Stimulated activated CD8-positive, alpha-beta memory T cell treated with anti-CD3 and anti-CD28 coated beads, Interleukin-12 subunit alpha, Interleukin-12 subunit beta, amount 100 ng/mL, for 1 hour (primary cell): ENCODE measurements at regions not wholly inside any gene's neighbourhood (a gene's known extent, or its start where the extent isn't known, plus 50 kb on each side); places are given as distances from the start of the nearest gene placed in this dataset.
"Not testable (repeated sequence)": the region's sequence is repeated elsewhere in the genome, so short reads cannot be mapped to it uniquely, and the experiment has no call there.

Source experiments
- DNase-seq: peaks from one replicate; pipeline ENCODE4 v3.0.0-alpha.2; 2020; ENCODE audit warnings: low read depth

DNA sequence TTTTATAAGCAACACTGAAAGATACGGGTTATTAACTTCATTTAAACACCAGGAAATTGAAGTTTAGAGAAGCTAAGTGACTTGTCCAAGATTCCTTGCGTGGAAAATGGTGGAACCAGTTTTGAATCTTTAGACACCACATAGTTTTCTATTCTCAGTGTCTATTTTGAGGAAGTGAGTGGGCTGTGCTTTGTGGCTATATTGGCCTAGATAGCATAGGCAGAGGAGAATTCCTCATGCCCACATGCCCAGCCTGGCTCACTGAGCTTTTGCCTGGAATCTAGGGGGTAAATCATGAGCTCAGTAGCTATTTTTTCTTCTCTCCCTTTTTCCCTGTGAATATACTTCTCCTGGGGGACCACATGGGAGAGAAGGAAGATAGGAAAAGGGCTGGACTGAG lies 431.3 kb downstream of the HS3ST3B1 start:
- DNase-seq = no peak

DNA sequence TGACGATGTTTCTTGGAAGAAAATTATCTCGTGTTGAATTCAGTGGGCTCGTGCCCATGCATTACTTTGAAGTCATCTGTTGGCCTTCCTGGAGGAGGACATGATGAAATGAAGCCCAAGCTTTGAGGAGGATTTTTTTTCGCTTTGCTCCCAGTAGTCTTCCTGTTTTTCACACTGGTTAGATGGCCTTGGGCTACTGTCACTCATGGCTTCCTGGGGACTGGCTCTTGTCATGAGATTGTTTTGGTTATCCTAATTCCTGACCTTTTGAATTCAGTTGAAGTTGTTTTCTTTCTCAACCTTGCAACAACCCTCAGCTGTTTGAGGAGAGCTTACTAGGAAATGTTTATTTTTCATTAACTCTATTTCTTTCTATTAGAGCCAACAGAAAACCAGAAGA lies 430.7 kb downstream of the HS3ST3B1 start:
- no peak for DNase-seq

DNA sequence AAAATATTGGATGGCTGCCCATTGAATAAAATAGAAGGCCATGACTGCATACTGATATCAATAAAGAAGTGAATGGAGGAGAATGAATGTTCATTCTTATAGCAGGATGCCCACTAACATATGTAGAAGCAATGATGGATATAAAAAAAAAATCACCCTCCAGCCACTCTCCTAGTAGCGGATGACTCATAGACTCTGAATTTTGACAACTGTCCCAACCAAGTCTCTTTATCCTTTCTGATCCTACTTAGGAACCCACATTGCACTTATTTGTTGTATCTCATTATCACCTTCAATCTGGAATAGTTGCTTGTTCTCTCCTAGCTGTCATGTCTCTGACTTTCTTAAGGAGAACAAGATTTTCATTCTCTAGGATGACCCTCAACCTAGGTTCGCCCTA lies 429.9 kb downstream of the HS3ST3B1 start:
- DNase-seq = no peak

DNA sequence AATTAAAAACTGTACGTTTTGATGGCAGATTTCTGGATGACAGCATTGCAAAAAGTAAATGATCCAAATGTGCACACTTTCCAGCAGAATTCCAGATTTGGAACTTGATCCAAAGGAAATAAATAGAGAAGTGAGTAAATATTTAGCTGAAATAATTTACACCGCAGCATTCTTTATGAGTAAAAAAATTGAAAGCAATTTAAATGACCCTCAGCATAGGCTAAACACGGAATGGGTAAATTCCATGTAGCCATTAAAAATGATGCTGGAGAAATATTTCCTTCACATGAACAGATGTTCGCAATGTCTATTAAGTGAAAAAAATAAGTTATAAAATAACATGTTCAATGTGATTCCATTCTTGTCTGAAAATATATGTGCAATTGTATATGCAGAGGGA lies 424.8 kb downstream of the HS3ST3B1 start:
- DNase-seq = no peak

DNA sequence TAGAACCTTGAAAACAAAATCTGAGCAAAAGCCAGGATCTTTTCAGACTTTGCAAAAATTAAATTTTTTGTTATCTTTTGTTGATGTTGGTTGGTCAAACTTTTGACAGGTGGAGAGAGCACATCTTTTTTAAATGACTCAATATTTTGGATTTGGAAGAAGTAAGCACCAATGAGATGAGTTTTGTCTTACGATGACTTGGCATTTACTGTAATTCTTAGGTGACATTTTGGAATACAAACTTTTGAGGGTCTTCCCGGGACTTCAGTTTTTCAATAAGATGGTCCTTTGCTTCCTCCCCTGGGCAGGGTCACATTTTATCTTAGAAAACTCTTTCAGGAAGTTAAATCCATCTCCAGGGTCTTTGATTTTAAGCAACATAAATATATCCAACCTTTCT lies 423.9 kb downstream of the HS3ST3B1 start:
- DNase-seq = no peak

DNA sequence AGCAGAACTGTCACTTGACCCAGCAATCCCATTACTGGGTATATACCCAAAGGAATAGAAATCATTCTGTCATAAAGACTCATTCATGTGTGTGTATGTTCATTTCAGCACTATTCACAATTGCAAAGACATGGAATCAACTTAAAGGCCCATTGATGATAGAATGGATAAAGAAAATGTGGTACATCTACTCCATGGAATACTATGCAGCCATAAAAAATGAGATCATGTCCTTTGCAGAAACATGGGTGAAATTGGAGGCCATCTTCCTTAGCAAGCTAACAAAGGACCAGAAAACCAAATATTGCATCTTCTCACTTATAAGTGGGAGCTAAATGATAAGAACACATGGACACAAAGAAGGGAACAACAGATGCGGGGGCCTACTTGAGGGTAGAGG lies 422.5 kb downstream of the HS3ST3B1 start:
- not testable (repeated sequence) for DNase-seq

DNA sequence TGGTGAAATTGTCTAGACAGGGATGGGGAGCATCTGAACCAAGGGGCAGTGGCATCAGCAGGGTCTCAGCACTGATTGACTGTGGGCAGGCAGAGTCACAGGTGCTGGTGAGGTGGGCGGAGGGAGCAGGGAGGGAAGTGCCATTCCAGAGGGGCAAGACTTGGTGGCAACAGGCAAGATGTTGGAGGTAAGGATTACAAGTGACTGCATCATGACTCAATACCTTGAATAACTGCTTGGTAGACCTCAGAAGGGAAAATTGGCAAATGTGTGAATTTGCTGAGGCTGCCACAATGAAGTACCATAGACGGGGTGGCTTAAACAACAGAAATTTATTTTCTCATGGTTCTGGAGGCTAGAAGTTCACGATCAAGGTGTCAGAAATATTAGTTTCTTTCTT lies 419.1 kb downstream of the HS3ST3B1 start:
- DNase-seq = no peak

DNA sequence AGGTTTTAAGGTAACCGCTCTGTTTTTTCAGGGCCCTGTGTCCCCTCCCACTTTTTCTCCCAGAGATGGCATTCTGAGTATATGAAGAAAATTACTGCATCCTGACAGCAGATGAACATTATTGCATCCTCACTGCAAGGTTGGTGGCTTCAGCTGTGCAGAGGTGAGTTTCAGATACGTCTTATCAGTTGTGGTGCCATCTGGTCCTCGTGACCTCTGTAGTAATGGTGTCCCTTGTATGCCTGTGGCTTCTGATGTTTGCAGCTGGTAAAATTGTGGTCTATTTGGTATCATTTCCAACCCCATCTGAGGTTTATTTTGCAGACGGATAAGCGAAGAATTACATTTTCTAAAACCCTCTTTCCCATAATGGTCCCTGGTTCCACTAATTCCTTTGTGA lies 417.0 kb downstream of the HS3ST3B1 start:
- DNase-seq = no peak

DNA sequence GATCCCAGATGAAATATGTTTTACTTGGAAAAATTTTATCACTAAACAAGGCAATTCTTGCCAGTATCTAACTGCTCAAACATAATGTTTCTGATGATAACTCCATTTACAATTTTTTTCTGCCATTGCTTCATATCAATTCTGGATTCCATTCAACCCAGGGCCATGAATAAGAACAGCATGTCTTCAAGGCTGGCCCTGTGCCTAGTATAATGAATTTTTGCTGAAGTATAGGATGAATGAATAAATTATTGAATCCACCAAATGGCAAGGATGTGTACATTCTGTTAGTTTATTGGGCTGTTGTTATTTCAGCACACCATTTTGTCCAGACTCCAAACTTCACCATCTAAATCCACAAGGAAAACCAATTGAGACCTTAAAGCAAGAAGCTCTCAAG lies 414.7 kb downstream of the HS3ST3B1 start:
- DNase-seq = no peak

DNA sequence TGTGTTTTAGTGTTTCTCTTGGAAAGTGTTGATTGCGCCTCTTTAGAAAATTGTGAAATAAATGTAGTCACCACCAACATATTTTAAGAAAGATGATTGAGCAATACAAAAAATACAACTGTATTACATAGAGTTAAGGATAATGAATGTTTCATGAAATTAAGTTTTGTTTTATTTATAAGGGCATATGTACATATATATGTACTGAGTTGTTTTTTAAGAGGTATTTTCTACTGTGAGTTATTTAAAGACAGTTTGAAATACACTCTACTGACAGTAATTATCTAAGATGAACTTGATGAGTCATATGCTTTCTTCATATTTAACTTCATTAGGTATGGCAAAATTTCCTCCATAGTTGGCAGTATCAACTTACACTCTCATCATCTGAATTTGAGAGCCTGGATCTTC lies 411.7 kb downstream of the HS3ST3B1 start:
- DNase-seq = no peak

DNA sequence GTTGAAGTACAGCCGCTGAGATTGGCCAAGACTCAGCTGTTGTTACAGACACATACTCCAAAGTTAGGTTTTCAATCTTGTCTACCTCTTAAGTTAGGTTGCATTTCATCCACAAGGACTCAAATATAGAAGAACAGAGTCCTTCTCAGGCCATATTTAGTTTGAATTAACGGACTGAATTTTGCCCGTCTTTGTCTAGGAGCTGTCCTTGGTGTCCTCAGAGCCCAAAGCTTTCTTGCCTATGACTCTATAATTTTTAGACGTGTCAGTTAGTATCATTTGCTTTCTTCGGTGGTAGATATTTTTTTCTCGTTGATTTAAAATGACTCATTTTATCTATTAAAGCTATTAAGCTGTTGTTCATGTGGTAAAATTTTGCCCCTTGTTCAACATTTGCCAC lies 403.2 kb downstream of the HS3ST3B1 start:
- no peak for DNase-seq

DNA sequence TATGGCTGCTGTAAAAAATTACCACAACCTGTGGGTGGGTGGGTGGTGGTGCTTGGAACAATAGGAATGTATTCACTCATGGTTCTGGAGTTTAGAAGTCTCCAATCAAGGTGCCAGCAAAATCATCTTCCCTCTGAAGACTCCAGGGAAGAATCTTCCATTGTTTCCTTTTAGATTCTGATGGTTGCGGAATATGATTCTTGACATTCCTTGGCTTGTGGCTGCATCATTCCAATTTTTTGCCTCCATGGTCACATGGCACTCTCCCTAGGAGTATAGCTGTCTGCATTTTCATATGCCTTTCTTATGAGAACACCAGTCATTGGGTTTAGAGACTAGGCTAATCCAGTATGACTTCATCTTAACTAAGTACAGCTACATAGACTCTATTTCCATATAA lies 401.0 kb downstream of the HS3ST3B1 start:
- DNase-seq = no peak

DNA sequence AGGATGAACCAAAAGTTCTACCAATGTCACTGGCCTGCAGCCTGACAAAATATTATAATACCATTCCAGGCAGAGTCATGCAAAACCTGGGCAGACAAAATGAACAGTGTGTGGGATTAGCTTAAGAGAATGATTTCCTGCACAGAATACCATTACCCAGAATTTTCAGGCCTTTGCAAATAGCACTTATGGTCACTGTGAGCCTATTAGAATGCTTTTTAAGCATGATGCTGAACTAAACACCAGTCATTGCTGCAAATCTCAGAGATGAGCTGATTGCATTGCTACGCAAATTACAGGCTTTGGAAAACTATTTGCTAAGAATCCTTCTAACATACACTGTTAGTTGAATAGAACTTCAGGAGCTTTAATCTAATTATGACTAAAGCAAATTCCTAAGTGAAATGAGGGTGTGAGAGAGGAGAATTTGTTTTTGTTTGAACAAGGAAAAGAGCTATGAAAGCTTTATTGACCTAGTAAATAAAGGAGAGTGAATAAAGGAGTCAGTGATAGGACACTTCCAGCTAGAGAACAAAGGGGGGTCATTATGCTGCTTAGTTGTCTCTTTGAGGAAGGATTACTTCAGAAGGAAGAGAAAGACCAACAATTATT lies 398.8 kb downstream of the HS3ST3B1 start:
- DNase-seq = no peak

DNA sequence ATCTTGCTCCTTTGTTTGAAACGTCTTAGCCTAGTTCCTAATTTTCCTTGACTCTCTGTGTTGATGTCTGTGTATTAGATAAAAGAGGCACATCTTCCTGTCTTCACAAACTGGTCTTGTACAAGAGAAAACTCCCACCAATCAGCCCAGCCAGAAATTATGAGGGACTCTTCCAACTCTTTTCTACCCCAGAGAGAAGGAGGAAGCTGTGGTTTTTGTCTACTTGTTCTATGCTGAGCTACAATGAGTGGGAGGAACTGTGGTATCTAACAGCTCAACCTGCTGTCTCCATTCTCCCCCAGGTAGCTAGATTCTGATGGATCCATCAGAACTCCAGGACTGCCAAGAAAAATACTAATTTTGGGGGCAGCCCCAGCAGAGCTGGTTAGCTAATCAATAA lies 392.5 kb downstream of the HS3ST3B1 start:
- no peak for DNase-seq

DNA sequence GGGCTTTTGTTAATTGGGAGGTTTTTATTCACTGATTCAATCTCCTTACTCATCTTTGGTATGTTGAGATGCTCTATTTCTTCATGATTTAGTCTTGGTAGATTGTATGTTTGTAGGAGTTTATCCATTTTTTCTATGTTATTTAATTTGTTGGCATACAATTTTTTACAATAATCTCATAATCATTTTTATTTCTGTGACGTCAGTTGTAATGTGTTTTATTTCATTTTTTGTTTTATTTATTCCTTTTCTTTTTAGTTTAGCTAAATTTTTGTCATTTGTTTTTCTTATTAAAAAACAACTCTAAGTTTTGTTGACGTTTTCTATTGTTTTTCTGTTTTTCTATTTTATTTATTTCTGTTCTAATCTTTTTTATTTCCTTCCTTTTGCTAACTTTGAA lies 389.8 kb downstream of the HS3ST3B1 start:
- no peak for DNase-seq

DNA sequence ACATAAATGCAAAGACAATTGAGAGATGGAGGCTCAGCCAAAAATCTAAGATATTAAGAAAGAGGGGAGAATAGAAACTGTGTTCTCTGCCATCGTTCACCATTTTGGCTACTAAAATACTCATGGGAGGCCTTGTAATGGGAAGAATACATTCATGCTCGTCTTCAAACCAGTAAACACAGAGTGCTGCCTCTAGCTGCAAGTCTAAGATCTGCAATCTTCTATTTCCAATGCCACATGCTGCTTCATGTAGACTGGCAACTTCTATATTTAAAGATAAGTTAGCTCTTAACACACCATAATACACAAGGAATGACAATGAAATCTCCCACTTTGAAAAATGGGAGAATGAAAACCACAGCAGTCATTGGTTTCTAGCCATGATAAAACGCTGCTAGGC lies 387.3 kb downstream of the HS3ST3B1 start:
- DNase-seq = no peak

DNA sequence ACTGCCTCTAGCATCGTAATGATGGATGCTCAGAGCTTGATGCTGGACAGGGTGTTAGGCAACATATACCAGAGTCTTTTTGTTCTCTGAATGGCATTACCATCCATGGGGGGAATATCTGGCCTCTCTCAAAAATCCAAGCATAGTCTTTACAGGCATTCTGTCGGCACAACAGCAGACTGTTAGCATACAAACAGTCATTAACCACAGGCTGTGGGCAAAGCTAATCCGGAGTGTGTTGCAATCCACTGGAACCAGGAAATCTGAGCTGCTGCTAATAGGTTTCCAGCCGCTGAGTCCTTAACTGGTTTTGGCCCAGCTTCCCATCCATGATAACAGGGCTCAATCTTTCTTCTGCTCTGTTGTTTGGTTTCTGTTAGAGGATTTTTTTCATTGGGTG lies 371.9 kb downstream of the HS3ST3B1 start:
- no peak for DNase-seq

DNA sequence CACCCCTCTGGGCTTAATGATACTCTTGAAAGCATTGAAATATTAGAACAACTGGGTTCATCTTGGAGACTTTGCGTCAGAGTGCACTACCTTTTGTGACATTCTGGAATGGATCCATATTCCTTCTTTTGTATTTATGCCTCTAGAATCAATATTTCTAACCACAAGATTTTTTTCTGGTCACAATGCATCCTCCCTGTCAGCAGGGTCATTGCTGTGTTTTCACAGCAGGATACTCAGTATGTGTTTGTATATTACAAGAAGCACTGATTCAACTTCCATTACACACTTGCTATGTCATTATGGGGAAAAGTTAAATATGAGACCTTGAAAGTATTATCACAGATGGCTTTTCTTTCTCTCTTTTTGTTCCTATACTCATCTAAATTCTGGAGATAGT lies 370.0 kb downstream of the HS3ST3B1 start:
- no peak for DNase-seq

DNA sequence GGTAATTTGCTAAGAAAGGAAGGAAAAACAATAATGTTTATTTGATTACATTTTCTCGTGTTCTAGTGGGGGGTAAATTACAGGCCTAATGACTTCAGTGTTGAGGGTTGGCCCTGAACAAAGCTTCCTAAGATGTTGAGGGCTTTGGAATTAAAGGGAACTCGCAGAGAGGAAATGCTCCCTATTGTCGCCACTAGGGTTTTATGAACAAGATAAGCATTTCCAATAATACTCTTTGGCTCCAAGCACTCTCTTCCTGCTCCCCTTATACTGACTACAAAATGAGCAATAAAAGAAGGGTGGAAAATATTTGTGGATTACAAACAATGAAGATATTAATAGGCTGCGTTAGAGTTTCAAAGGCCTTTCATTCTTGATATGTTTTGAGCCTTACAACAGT lies 363.6 kb downstream of the HS3ST3B1 start:
- DNase-seq = no peak

DNA sequence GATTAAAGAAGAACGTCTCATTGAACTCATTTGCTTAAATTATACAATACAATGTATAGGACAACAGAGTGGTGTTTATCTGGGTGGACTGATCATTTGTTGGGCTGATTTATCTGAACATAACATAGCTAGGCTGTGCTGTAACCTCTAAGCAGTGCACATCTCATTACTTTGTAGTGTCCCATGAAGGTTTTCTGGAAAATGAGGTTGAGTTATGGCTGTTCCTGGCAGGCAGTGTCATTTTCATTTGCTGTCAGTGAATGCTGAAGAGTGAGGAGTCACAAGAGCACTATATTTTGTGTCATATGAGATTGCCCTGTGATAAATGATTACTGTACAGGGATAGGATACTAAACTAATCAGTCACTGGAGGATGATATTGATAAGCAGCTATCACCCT lies 340.2 kb downstream of the HS3ST3B1 start:
- no peak for DNase-seq

DNA sequence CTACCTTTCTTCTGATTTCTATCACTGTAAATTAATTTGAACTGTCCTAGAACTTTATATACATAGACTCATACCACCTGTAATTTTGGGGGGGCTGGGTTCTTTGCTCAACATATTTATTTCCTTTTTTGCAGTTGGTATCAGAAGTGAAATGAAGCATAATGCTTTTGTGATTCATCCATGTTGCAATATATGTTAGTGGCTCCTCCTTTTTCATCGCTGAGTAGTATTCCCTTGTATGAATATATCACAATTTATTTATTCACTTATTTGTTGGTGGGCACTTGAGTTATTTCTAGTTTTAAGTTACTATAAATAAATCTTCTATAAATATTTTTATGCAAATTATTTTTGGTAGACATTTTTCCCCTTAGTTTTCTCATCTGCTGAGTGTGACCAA lies 336.4 kb downstream of the HS3ST3B1 start:
- no peak for DNase-seq

DNA sequence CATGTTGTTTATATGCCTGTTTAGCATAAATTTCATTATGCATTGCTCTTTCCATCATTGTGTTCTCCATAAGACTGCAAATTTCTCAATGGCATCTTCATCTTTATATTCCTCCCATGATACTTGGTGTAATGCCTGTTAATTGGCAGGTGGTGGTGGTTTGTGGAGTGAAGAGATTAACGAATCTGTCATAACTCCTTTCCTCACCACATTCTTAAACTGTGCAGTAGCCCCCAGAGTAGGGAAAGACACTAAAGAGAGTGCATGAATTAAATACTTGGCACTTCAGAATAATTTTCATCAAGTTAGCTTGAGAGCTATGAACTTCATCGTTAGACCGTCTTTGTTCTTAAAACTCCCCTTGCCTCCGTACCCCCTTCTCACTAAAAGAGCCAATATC lies 329.7 kb downstream of the HS3ST3B1 start:
- no peak for DNase-seq

DNA sequence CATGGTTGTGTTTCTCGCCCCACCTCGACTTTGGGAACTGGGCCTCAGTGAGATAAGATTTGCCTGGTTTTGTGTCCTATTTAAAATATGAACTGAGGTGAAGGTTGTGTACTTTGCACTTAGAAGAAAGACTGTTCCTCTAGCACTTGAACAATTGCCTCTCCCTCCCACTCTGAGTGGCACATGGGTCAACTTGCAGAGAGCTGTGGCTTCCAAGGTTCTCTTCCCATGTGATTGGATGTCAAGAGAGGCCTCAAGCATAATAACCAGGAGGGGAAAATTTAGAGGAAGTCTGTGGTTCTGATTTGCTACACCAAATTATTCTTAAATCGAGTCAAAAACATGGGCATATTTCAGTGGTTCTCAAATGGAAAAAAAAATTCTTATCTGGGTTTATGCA lies 329.2 kb downstream of the HS3ST3B1 start:
- no peak for DNase-seq

DNA sequence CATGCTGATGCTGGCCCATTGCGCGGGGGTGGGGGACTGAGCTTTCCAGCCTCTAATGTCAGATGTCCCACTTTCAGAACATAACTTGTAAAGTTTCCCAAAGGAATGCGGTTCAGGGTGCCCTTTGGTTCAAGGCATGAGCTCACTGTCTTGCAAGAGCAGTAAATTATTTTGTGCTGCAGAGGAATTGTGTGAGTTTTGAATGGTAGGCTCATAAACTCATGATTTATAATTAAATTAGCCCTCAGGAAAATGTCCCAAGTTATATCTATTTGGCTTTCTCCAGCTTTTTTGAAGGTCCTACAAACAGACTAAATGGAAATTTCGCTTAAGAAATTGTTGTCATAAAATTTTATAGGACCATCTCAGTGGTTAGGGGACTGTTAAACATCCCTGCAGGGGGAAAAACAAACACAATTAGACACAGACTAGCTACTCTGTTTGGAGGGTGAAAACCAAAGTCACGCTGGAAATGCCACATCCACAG lies 321.8 kb downstream of the HS3ST3B1 start:
- DNase-seq = no peak
